ENCODE measurements at regions not wholly inside any gene's neighbourhood (a gene's known extent, or its start where the extent isn't known, plus 50 kb on each side); places are given as distances from the start of the nearest gene placed in this dataset.
A peak's percentile ranks its signal among the peaks of the same experiment; 100 is the strongest.

- TF ChIP-seq, protein P1, sequence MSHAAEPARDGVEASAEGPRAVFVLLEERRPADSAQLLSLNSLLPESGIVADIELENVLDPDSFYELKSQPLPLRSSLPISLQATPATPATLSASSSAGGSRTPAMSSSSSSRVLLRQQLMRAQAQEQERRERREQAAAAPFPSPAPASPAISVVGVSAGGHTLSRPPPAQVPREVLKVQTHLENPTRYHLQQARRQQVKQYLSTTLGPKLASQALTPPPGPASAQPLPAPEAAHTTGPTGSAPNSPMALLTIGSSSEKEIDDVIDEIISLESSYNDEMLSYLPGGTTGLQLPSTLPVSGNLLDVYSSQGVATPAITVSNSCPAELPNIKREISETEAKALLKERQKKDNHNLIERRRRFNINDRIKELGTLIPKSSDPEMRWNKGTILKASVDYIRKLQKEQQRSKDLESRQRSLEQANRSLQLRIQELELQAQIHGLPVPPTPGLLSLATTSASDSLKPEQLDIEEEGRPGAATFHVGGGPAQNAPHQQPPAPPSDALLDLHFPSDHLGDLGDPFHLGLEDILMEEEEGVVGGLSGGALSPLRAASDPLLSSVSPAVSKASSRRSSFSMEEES (CRISPR knock-in tag; IDR thresholded peaks at IDR 0.05), result no peak
- no peak for TF ChIP-seq RNF219 (CRISPR knock-in tag; IDR thresholded peaks at IDR 0.05)
- TF ChIP-seq POGK (CRISPR knock-in tag; conservative IDR thresholded peaks at IDR 0.05), result no peak
- TF ChIP-seq KLF13 (CRISPR knock-in tag; IDR thresholded peaks at IDR 0.05), result no peak
- no peak for TF ChIP-seq ZFP41 (CRISPR knock-in tag; IDR thresholded peaks at IDR 0.05; ENCODE audit: borderline replicate concordance)
- no peak for TF ChIP-seq ATF4 (CRISPR knock-in tag; IDR thresholded peaks at IDR 0.05)
- no peak for TF ChIP-seq PTBP1 (IDR thresholded peaks at IDR 0.05; ENCODE audit: low read depth, low read length, poor library complexity, severe bottlenecking)
- TF ChIP-seq, protein P2, sequence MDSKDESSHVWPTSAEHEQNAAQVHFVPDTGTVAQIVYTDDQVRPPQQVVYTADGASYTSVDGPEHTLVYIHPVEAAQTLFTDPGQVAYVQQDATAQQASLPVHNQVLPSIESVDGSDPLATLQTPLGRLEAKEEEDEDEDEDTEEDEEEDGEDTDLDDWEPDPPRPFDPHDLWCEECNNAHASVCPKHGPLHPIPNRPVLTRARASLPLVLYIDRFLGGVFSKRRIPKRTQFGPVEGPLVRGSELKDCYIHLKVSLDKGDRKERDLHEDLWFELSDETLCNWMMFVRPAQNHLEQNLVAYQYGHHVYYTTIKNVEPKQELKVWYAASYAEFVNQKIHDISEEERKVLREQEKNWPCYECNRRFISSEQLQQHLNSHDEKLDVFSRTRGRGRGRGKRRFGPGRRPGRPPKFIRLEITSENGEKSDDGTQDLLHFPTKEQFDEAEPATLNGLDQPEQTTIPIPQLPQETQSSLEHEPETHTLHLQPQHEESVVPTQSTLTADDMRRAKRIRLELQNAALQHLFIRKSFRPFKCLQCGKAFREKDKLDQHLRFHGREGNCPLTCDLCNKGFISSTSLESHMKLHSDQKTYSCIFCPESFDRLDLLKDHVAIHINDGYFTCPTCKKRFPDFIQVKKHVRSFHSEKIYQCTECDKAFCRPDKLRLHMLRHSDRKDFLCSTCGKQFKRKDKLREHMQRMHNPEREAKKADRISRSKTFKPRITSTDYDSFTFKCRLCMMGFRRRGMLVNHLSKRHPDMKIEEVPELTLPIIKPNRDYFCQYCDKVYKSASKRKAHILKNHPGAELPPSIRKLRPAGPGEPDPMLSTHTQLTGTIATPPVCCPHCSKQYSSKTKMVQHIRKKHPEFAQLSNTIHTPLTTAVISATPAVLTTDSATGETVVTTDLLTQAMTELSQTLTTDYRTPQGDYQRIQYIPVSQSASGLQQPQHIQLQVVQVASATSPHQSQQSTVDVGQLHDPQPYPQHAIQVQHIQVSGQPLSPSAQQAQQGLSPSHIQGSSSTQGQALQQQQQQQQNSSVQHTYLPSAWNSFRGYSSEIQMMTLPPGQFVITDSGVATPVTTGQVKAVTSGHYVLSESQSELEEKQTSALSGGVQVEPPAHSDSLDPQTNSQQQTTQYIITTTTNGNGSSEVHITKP (CRISPR knock-in tag; IDR thresholded peaks at IDR 0.05; ENCODE audit: low read depth), result no peak
- no peak for TF ChIP-seq ZNF460 (CRISPR knock-in tag; IDR thresholded peaks at IDR 0.05; ENCODE audit: borderline replicate concordance)
- TF ChIP-seq ONECUT2 (CRISPR knock-in tag; IDR thresholded peaks at IDR 0.05), result peak; percentile 93
- no peak for TF ChIP-seq STAT6 (CRISPR knock-in tag; IDR thresholded peaks at IDR 0.05; ENCODE audit: borderline replicate concordance)
- TF ChIP-seq, protein P3, sequence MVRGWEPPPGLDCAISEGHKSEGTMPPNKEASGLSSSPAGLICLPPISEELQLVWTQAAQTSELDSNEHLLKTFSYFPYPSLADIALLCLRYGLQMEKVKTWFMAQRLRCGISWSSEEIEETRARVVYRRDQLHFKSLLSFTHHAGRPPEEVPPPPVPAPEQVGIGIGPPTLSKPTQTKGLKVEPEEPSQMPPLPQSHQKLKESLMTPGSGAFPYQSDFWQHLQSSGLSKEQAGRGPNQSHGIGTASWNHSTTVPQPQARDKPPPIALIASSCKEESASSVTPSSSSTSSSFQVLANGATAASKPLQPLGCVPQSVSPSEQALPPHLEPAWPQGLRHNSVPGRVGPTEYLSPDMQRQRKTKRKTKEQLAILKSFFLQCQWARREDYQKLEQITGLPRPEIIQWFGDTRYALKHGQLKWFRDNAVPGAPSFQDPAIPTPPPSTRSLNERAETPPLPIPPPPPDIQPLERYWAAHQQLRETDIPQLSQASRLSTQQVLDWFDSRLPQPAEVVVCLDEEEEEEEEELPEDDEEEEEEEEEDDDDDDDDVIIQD (CRISPR knock-in tag; IDR thresholded peaks at IDR 0.05; ENCODE audit: low read depth), result peak; percentile 70
These were observed 148.6 kb upstream of the MAN1A1 start (continued) for GRCh38 chr6:119497988-119498727.
